A172 (cell line): ENCODE measurements at regions not wholly inside any gene's neighbourhood (a gene's known extent, or its start where the extent isn't known, plus 50 kb on each side); places are given as distances from the start of the nearest gene placed in this dataset.

Experiments
- DNase-seq: peaks from one replicate; pipeline ENCODE4 v3.0.0-alpha.2; 2015; ENCODE audit warnings: low spot score

GRCh38 chr7:127446842-127447241 is 54.3 kb upstream of the ZNF800 start:
- no peak for DNase-seq
